Stimulated activated CD8-positive, alpha-beta memory T cell treated with anti-CD3 and anti-CD28 coated beads, Interleukin-15, amount 100 ng/mL, for 4 hours (primary cell): ENCODE measurements at regions not wholly inside any gene's neighbourhood (a gene's known extent, or its start where the extent isn't known, plus 50 kb on each side); places are given as distances from the start of the nearest gene placed in this dataset.

ENCODE experiments used
- DNase-seq, 2 donors: peaks; one replicate each; pipeline ENCODE4 v3.0.0-alpha.2; 2020; ENCODE audit warnings: low read depth in 2 of 2

- no peak for DNase-seq
Measured at GRCh38 chr11:86119906-86120305, 51.0 kb upstream of the PICALM start.

GRCh38 chr11:86119077-86119476 lies 50.2 kb upstream of the PICALM start:
- DNase-seq, result no peak
